DMS 273 treated with DMSO at 0.1 percent for 48 hours (cell line): ENCODE measurements at regions not wholly inside any gene's neighbourhood (a gene's known extent, or its start where the extent isn't known, plus 50 kb on each side); places are given as distances from the start of the nearest gene placed in this dataset.
"Not testable (repeated sequence)": the region's sequence is repeated elsewhere in the genome, so short reads cannot be mapped to it uniquely, and the experiment has no call there.

Source experiments
- DNase-seq: peaks from one replicate; lab custom pipeline; 2025; lab: John Stamatoyannopoulos, UW

- no peak for DNase-seq
Measured at GRCh38 chr2:136715146-136715545, 50.2 kb upstream of the THSD7B start.

GRCh38 chr2:136714452-136714951 is 50.8 kb upstream of the THSD7B start:
- no peak for DNase-seq

GRCh38 chr2:136713739-136714138 is 51.6 kb upstream of the THSD7B start:
- no peak for DNase-seq

- DNase-seq, result no peak
Measured at GRCh38 chr2:136705336-136705735, 60.0 kb upstream of the THSD7B start.

GRCh38 chr2:136703214-136703613 is 62.1 kb upstream of the THSD7B start:
- no peak for DNase-seq

- DNase-seq, result no peak
Measured at GRCh38 chr2:136696438-136696837, 68.9 kb upstream of the THSD7B start.

- DNase-seq, result no peak
Measured at GRCh38 chr2:136693966-136694365, 71.4 kb upstream of the THSD7B start.

GRCh38 chr2:136680079-136680478 is 85.3 kb upstream of the THSD7B start:
- not testable (repeated sequence) for DNase-seq

GRCh38 chr2:136665736-136666135 is 99.6 kb upstream of the THSD7B start:
- DNase-seq, result no peak

- DNase-seq, result no peak
Measured at GRCh38 chr2:136664713-136665405, 100.5 kb upstream of the THSD7B start.

GRCh38 chr2:136658201-136658600 is 107.1 kb upstream of the THSD7B start:
- no peak for DNase-seq

GRCh38 chr2:136653861-136654260 is 111.5 kb upstream of the THSD7B start:
- no peak for DNase-seq

- DNase-seq, result no peak
Measured at GRCh38 chr2:136651456-136652010, 113.8 kb upstream of the THSD7B start.

- no peak for DNase-seq
Measured at GRCh38 chr2:136647039-136647438, 118.3 kb upstream of the THSD7B start.

GRCh38 chr2:136645236-136645828 is 120.0 kb upstream of the THSD7B start:
- no peak for DNase-seq

GRCh38 chr2:136639651-136640050 is 125.7 kb upstream of the THSD7B start:
- no peak for DNase-seq

GRCh38 chr2:136638193-136638592 is 127.2 kb upstream of the THSD7B start:
- DNase-seq, result no peak

- DNase-seq, result no peak
Measured at GRCh38 chr2:136637402-136637801, 127.9 kb upstream of the THSD7B start.

GRCh38 chr2:136628490-136628889 is 136.9 kb upstream of the THSD7B start:
- no peak for DNase-seq

GRCh38 chr2:136613096-136613495 is 152.2 kb upstream of the THSD7B start:
- no peak for DNase-seq

- DNase-seq, result no peak
Measured at GRCh38 chr2:136612079-136612478, 153.3 kb upstream of the THSD7B start.

GRCh38 chr2:136611451-136611850 is 153.9 kb upstream of the THSD7B start:
- DNase-seq, result no peak

GRCh38 chr2:136582628-136583205 is 182.6 kb upstream of the THSD7B start:
- no peak for DNase-seq
